Stomach (tissue), 4 donors: ENCODE measurements at regions not wholly inside any gene's neighbourhood (a gene's known extent, or its start where the extent isn't known, plus 50 kb on each side); places are given as distances from the start of the nearest gene placed in this dataset.

Experiments used
- CTCF ChIP-seq, 7 experiments: fragments of 450-650 bp in 4 of 7; fragments of 200-600 bp in 3 of 7; sonication (generic) in 3 of 7; IDR thresholded peaks; one replicate each; pipeline ENCODE4 v1.5.1; 2016 to 2019; ENCODE audit warnings: antibody characterized with exemption in 7 of 7, control low read depth in 2 of 7, mild to moderate bottlenecking in 1 of 7
- POLR2A ChIP-seq, 4 donors: fragments of 450-650 bp; IDR thresholded peaks; one replicate each; pipeline ENCODE4 v1.6.1; 2016; ENCODE audit warnings: antibody characterized with exemption in 4 of 4, control low read depth in 2 of 4, mild to moderate bottlenecking in 1 of 4, moderate library complexity in 1 of 4
- POLR2AphosphoS5 ChIP-seq, 3 donors: sonication (generic); formaldehyde crosslinking; IDR thresholded peaks; one replicate each; pipeline ENCODE4 v1.6.1; 2016; ENCODE audit warnings: antibody characterized with exemption in 3 of 3

GRCh38 chr1:221637641-221638041, 104.2 kb downstream of the DUSP10 start:
- TF ChIP-seq POLR2A (IDR thresholded peaks at IDR 0.05) (no peak), CTCF (IDR thresholded peaks at IDR 0.05) (no peak), POLR2AphosphoS5 (IDR thresholded peaks at IDR 0.05) (no peak)
